Breast epithelium (tissue), 3 donors: ENCODE measurements at regions not wholly inside any gene's neighbourhood (a gene's known extent, or its start where the extent isn't known, plus 50 kb on each side); places are given as distances from the start of the nearest gene placed in this dataset.

Experiments
- CTCF ChIP-seq, 3 donors: fragments of 450-650 bp; IDR thresholded peaks; one replicate each; pipeline ENCODE4 v1.5.1; 2016 to 2017; ENCODE audit warnings: antibody characterized with exemption in 3 of 3, mild to moderate bottlenecking in 3 of 3, moderate library complexity in 3 of 3
- POLR2A ChIP-seq: fragments of 450-650 bp; IDR thresholded peaks from one replicate; pipeline ENCODE4 v1.6.1; 2016; ENCODE audit warnings: antibody characterized with exemption, mild to moderate bottlenecking, moderate library complexity
- POLR2AphosphoS5 ChIP-seq, 3 donors: sonication (generic); formaldehyde crosslinking; IDR thresholded peaks; one replicate each; pipeline ENCODE4 v1.6.1; 2017; ENCODE audit warnings: antibody characterized with exemption in 3 of 3

- TF ChIP-seq CTCF (IDR thresholded peaks at IDR 0.05) (no peak), POLR2AphosphoS5 (IDR thresholded peaks at IDR 0.05) (no peak), POLR2A (no peak)
Measured at GRCh38 chr22:22746963-22747933, 102.8 kb downstream of the GGTLC2 start.
